A549 (cell line): ENCODE measurements at regions not wholly inside any gene's neighbourhood (a gene's known extent, or its start where the extent isn't known, plus 50 kb on each side); places are given as distances from the start of the nearest gene placed in this dataset.

ENCODE experiments used
- BHLHE40 ChIP-seq: IDR thresholded peaks from 2 replicates; pipeline ENCODE4 v1.6.1; 2012; ENCODE audit warnings: low read depth, low read length, inconsistent platforms
- CEBPB ChIP-seq, 2 experiments: fragments of >200 bp in 1 of 2; sonication (Bioruptor Twin) in 1 of 2; formaldehyde crosslinking in 1 of 2; IDR thresholded peaks; 2 replicates each; pipeline ENCODE4 v1.6.1; 2012 to 2016
- CTCF ChIP-seq: fragments of >200 bp; sonication (Bioruptor Twin); formaldehyde crosslinking; IDR thresholded peaks from 3 replicates; pipeline ENCODE4 v1.5.1; 2016
- EP300 ChIP-seq, 2 experiments: fragments of >200 bp; sonication (Bioruptor Twin); formaldehyde crosslinking; IDR thresholded peaks; 2 replicates in 1 of 2; 3 replicates in 1 of 2; pipeline ENCODE4 v1.6.1; 2016 to 2017
- ESRRA ChIP-seq: fragments of 150-350 bp; IDR thresholded peaks from 2 replicates; pipeline ENCODE4 v1.6.1; 2014; ENCODE audit warnings: mild to moderate bottlenecking, low read length, borderline replicate concordance
- PBX3 ChIP-seq: IDR thresholded peaks from 2 replicates; pipeline ENCODE4 v1.6.1; 2012
- POLR2A ChIP-seq: IDR thresholded peaks from 2 replicates; pipeline ENCODE4 v1.6.1; 2012; ENCODE audit warnings: mild to moderate bottlenecking, low read length
- RCOR1 ChIP-seq: fragments of 150-350 bp; IDR thresholded peaks from 2 replicates; pipeline ENCODE4 v1.6.1; 2014; ENCODE audit warnings: antibody characterized with exemption, low read length, low read depth
- REST ChIP-seq: fragments of 200-600 bp; sonication (generic); IDR thresholded peaks from 2 replicates; pipeline ENCODE4 v1.6.1; 2016; ENCODE audit warnings: antibody characterized with exemption, mild to moderate bottlenecking, moderate library complexity

- TF ChIP-seq CTCF (no peak), ESRRA (no peak), BHLHE40 (no peak), EP300 (IDR thresholded peaks at IDR 0.05) (no peak), REST (no peak), POLR2A (no peak), RCOR1 (no peak), PBX3 (no peak), CEBPB (IDR thresholded peaks at IDR 0.05) (no peak)
These were observed 372.8 kb downstream of the TOX3 start for GRCh38 chr16:52174168-52174567.
